ENCODE measurements at regions not wholly inside any gene's neighbourhood (a gene's known extent, or its start where the extent isn't known, plus 50 kb on each side); places are given as distances from the start of the nearest gene placed in this dataset.
"Not testable (repeated sequence)": the region's sequence is repeated elsewhere in the genome, so short reads cannot be mapped to it uniquely, and the experiment has no call there.

GRCh38 chr16:77077256-77077922, 113.6 kb upstream of the MON1B start:
- no peak for DNase-seq

- no peak for DNase-seq
These were observed 105.0 kb upstream of the MON1B start for GRCh38 chr16:77085981-77086380.

GRCh38 chr16:77090062-77090461, 100.9 kb upstream of the MON1B start:
- DNase-seq = no peak

GRCh38 chr16:77093309-77093708, 97.7 kb upstream of the MON1B start:
- DNase-seq = no peak

GRCh38 chr16:77093999-77094398, 97.0 kb upstream of the MON1B start:
- no peak for DNase-seq

- no peak for DNase-seq
These were observed 79.9 kb upstream of the MON1B start for GRCh38 chr16:77111056-77111565.

GRCh38 chr16:77112746-77113145, 78.2 kb upstream of the MON1B start:
- DNase-seq = no peak

- DNase-seq = no peak
These were observed 77.2 kb upstream of the MON1B start for GRCh38 chr16:77113835-77114234.

- not testable (repeated sequence) for DNase-seq
These were observed 76.6 kb upstream of the MON1B start for GRCh38 chr16:77114361-77114760.

GRCh38 chr16:77116856-77117255, 74.1 kb upstream of the MON1B start:
- DNase-seq = no peak

GRCh38 chr16:77117707-77118106, 73.3 kb upstream of the MON1B start:
- no peak for DNase-seq

- no peak for DNase-seq
These were observed 59.6 kb upstream of the MON1B start for GRCh38 chr16:77131398-77131797.

- DNase-seq = no peak
These were observed 58.9 kb upstream of the MON1B start for GRCh38 chr16:77132051-77132618.

GRCh38 chr16:77133706-77134105, 57.3 kb upstream of the MON1B start:
- DNase-seq = no peak

GRCh38 chr16:77137045-77137444, 53.9 kb upstream of the MON1B start:
- no peak for DNase-seq

Data from NCI-H69 (cell line).